Lung (tissue), 11 donors: ENCODE measurements at regions not wholly inside any gene's neighbourhood (a gene's known extent, or its start where the extent isn't known, plus 50 kb on each side); places are given as distances from the start of the nearest gene placed in this dataset.

ENCODE experiments used
- ATAC-seq: fragments of 200-7000 bp; cut with Tn5 transposase; one replicate; pipeline ENCODE4 v1.9.1; 2020; ENCODE audit warnings: moderate number of reproducible peaks; ENCODE audit not compliant: insufficient read depth, low FRiP score
- DNase-seq, 3 donors: peaks; one replicate each; pipeline ENCODE4 v3.0.0-alpha.2; 2013 to 2017
- H3K27ac ChIP-seq, 2 donors: one replicate each; pipeline ENCODE4 v1.5.1; 2013; ENCODE audit warnings: mild to moderate bottlenecking in 2 of 2, moderate library complexity in 2 of 2, control low read depth in 1 of 2, inconsistent platforms in 1 of 2, low read depth in 1 of 2, low read length in 1 of 2
- H3K27me3 ChIP-seq, 3 donors: one replicate each; pipeline ENCODE4 v1.5.1; 2013; ENCODE audit warnings: low read length in 2 of 3; ENCODE audit not compliant: control insufficient read depth in 3 of 3, insufficient read depth in 3 of 3
- H3K36me3 ChIP-seq, 4 donors: one replicate each; pipeline ENCODE4 v1.5.1; 2013; ENCODE audit warnings: low read length in 4 of 4, mild to moderate bottlenecking in 1 of 4, moderate library complexity in 1 of 4; ENCODE audit not compliant: control insufficient read depth in 4 of 4, insufficient read depth in 4 of 4
- H3K4me1 ChIP-seq, 5 donors: one replicate each; pipeline ENCODE4 v1.5.1; 2013; ENCODE audit warnings: low read length in 5 of 5, mild to moderate bottlenecking in 2 of 5, moderate library complexity in 1 of 5; ENCODE audit not compliant: control insufficient read depth in 5 of 5, insufficient read depth in 5 of 5
- H3K4me3 ChIP-seq: one replicate; pipeline ENCODE4 v1.5.1; 2013; ENCODE audit warnings: mild to moderate bottlenecking, control low read depth, moderate library complexity
- H3K9ac ChIP-seq, 2 donors: one replicate each; pipeline ENCODE4 v1.5.1; 2013; ENCODE audit warnings: low read length in 2 of 2, control low read depth in 1 of 2; ENCODE audit not compliant: insufficient read depth in 1 of 2
- H3K9me3 ChIP-seq, 4 donors: one replicate each; pipeline ENCODE4 v1.5.1; 2013; ENCODE audit warnings: low read length in 3 of 4, mild to moderate bottlenecking in 1 of 4, moderate library complexity in 1 of 4; ENCODE audit not compliant: control insufficient read depth in 4 of 4, insufficient read depth in 3 of 4
- WGBS, 2 donors: extraction: QIAGEN DNeasy Blood & Tissue Kit; methylation state at CpG; one replicate each; pipeline ENCODE4 v1.1.7; 2013; 5-methylcytosine and 5-hydroxymethylcytosine counted together
- TF ChIP-seq, protein P1 (sequence below): IDR thresholded peaks from 2 replicates; pipeline ENCODE4 v1.5.1; 2012; ENCODE audit warnings: mild to moderate bottlenecking; ENCODE audit errors: control extremely low read depth, extremely low read depth
- donor health status: control.
- donor health status: control.
- donor health status: Bipolar disorder and iron deficiency.
- donor health status: healthy.
- donor health status: DM: yes; HTN: yes; CAD: no.

DNA sequence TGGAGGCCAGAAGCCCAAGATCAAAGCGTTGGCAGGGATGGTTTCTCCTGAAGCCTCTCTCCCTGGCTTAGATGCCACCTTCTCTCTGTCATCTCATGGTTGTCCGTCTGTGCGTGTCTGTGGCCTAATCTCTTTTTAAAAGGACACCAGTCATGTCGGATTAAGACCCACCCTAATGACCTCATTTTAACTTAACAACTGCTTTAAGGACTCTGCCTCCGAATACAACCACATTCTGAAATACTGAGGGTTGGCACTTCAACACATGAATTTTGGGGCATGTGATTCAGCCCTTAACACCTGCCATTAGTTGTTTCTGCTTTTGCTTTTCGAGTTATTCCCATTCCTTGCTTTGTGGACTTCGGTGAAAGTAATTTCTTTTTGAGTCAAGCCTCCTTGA, 97.8 kb upstream of the SMIM21 start:
- ATAC-seq (no peak), DNase-seq (no peak)
- Histone ChIP-seq H3K4me1 (peaks cover 0 to 23% (median 6%) of the 10 kb centered on the region in 5 donors), H3K4me3 (no peak overlapping the region), H3K36me3 (no peaks in the 10 kb centered on the region), H3K9ac (no peak overlapping the region), H3K27ac (no peak overlapping the region), H3K9me3 (peaks cover 0 to 1% (median 0%) of the 10 kb centered on the region in 4 donors), H3K27me3 (no peaks in the 10 kb centered on the region)
- TF ChIP-seq, protein P1, sequence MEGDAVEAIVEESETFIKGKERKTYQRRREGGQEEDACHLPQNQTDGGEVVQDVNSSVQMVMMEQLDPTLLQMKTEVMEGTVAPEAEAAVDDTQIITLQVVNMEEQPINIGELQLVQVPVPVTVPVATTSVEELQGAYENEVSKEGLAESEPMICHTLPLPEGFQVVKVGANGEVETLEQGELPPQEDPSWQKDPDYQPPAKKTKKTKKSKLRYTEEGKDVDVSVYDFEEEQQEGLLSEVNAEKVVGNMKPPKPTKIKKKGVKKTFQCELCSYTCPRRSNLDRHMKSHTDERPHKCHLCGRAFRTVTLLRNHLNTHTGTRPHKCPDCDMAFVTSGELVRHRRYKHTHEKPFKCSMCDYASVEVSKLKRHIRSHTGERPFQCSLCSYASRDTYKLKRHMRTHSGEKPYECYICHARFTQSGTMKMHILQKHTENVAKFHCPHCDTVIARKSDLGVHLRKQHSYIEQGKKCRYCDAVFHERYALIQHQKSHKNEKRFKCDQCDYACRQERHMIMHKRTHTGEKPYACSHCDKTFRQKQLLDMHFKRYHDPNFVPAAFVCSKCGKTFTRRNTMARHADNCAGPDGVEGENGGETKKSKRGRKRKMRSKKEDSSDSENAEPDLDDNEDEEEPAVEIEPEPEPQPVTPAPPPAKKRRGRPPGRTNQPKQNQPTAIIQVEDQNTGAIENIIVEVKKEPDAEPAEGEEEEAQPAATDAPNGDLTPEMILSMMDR: no peak
- WGBS, 2 donors: 83 to 93% methylated on average over 7 of the region's 7 CpGs

DNA sequence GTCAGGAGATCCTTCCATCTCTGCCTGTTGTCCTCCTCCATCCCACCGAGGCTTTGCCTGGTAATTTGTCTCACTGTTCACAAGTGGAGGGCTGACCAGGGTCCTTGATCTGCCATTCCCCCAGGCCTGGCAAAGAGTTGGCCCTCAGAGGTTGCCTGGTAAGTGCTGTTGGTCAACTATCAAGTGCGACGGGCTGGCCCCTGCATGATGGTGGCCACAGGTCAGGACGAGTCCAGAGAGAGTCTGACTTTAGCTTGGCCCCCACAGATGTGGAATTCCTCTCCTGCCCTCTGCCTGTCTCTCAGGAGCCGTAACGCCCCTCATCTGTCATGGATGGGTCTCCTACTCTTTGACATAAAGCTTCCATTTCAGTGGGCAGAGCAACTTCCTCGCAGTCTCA, 97.3 kb upstream of the SMIM21 start:
- no peaks in the 10 kb centered on the region for H3K27me3 ChIP-seq

DNA sequence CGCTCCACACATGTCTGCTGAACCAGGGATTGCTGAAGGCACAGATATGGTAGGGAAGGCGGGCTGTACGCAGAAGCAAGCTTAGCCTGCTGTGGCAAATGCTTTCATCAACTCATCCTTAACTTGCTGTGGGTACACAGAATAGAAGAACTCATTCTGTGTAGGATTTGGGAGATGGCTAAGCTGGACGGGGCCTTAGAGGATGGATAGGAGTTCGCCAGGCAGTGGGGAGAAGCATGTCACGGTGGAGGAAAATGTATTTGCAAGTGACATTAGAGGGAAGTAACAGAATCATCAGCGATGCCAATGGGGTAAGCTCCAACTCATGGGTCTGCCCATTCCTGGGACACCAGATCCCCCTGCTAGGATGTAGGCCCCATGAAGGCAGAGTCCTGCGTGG, 96.7 kb upstream of the SMIM21 start:
- Histone ChIP-seq H3K9ac (no peak overlapping the region), H3K36me3 (no peaks in the 10 kb centered on the region), H3K4me1 (peaks cover 0 to 12% (median 6%) of the 10 kb centered on the region in 5 donors), H3K4me3 (no peak overlapping the region), H3K27ac (no peak overlapping the region), H3K27me3 (no peaks in the 10 kb centered on the region), H3K9me3 (peaks cover 0 to 1% (median 0%) of the 10 kb centered on the region in 4 donors)
- no peak for ATAC-seq
- TF ChIP-seq, protein P1: no peak
- no peak for DNase-seq
- 94% methylated on average over 8 of the region's 8 CpGs for WGBS, 2 donors

More for the DNA sequence above, 97.3 kb upstream of the SMIM21 start:
- Histone ChIP-seq H3K4me1 (peaks cover 0 to 18% (median 6%) of the 10 kb centered on the region in 5 donors), H3K9me3 (peaks cover 0 to 1% (median 0%) of the 10 kb centered on the region in 4 donors), H3K27ac (no peak overlapping the region), H3K9ac (no peak overlapping the region), H3K36me3 (no peaks in the 10 kb centered on the region), H3K4me3 (no peak overlapping the region)
- TF ChIP-seq, protein P1: no peak
- ATAC-seq (no peak), DNase-seq (no peak)
- 90 to 92% methylated on average over 7 of the region's 7 CpGs for WGBS, 2 donors

DNA sequence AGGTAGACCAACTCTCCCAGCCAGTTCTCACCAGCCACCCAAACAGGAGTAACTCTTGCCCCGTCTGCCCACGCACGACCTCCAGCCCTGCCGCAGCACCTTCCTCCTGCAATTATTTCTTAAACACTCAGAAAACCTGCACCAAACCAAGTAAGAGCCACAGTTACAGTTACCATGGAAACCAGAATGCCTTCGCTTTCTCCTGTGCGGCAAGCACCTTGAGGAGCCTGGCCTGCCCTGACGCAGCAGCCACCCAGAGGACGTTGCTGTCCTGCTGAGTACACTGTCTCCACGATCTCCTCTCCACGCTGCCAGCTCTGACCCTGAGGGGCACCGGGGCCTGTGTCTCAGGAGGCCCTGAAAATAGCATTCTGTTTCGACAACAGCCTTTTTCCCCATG, 94.3 kb upstream of the SMIM21 start:
- Histone ChIP-seq H3K9ac (no peak overlapping the region), H3K27ac (no peak overlapping the region), H3K27me3 (no peaks in the 10 kb centered on the region), H3K36me3 (no peaks in the 10 kb centered on the region), H3K4me1 (no peaks in the 10 kb centered on the region), H3K9me3 (peaks cover 0 to 3% (median 0%) of the 10 kb centered on the region in 4 donors), H3K4me3 (no peak overlapping the region)
- DNase-seq: peak in 1 of 3 donors; percentile 25
- TF ChIP-seq, protein P1: no peak
- WGBS, 2 donors: 72 to 80% methylated on average over 12 of the region's 12 CpGs
- no peak for ATAC-seq
